ENCODE measurements at regions not wholly inside any gene's neighbourhood (a gene's known extent, or its start where the extent isn't known, plus 50 kb on each side); places are given as distances from the start of the nearest gene placed in this dataset.
"Not testable (repeated sequence)": the region's sequence is repeated elsewhere in the genome, so short reads cannot be mapped to it uniquely, and the experiment has no call there.

DNA sequence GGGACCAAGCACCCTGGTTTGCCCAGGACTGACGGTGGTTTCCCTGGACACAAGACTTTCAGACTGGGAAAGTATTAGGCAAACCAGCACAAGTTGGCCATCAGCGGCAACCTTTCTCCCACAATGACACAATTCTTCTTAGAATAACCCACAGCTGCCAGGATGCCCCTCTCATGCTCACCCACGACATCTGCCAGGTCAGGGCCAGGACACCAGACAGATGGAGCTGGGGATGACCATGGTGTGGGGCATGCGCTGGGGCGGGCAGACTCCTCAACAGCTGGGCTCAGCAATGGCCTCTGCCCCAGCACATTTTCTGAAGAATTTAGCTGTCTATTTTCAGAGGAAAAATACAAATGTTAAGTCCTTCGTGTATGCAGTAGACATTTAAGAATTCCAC, 226.4 kb downstream of the FNDC1 start:
- DNase-seq: no peak

- DNase-seq: not testable (repeated sequence)
Measured at GRCh38 chr6:159392695-159393094, 223.5 kb downstream of the FNDC1 start.

GRCh38 chr6:159390381-159390780, 221.2 kb downstream of the FNDC1 start:
- DNase-seq: no peak

DNA sequence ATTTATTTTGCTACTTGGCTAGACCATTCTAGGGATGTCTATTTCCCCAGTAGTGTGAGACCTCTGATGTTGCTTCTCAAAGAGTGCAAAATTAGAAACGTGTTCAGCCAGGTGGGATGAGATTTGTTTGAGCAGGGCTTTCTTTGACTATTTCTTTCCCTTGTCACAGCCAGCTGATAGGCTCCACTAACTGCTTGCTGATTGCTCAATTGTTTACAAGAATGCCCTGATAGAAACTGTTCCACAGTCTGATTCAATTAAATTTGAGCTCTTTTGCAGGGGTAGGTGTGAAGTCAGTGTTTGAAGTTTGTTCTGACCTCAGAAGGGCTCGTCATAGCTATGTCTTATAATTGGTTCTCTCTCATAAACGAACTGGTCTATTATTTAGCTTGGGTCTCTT, 220.5 kb downstream of the FNDC1 start:
- DNase-seq: no peak

DNA sequence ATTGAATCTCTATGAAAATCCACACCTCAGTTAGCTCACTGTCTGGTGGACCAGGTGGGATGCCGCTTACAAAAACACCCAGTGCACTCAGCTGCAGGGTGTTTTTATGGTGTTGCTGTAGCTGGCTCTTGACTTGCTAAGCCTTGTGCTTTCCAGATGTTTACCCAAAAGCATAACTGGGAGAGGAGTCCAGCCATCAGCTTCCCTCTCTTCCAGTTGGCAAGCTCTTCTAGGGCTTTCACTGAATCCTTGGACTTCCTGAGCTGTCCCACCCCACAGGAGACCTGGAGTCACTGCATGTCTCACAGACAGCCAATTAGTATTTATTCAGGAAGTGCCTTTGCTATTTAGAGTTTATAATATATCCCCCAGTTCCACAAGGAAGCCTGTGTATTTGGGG, 210.9 kb downstream of the FNDC1 start:
- DNase-seq: no peak

DNA sequence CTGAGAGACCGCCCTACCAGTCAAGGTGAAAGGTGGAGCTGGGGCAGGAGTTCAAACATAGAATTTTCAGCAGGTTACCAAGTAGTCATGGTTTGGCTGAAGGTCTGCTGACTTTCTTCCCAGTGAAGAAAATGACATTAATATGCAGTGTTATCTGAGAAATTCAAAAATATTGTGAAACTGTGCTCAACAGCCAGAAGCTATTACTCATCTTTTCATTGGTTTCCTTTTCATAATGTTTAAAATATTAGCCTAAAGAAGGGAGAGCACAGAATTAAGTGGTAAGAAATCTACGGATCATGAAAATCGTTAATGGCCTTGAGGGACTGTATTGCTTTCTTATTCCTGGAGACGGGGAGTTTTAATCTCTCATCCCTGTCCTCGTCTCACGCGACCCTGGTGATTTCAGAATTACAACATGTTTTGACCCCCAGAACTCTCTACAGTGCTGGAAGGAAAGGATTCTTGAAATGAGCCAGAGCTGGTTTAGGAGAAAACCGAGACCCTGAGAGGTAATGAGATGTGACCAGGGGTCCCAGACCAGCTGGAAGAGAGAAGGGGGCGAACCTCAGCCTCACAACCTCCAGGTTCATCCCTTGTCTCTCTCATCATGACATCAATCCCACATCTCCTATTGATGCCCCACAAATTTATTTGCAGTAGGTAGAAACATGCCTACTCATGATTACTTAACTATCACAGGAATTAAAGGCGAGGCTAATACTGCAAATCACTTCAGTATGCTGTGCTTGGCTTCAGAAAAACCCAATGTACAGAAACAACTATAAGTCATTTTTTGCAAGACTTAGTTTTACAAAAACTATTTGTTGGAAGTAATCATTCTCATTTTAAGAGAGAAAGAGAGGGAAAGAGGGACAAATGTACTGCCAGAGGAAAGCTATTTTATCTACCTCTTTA, 209.5 kb downstream of the FNDC1 start:
- DNase-seq: no peak

GRCh38 chr6:159376516-159377158, 207.4 kb downstream of the FNDC1 start:
- DNase-seq: no peak

DNA sequence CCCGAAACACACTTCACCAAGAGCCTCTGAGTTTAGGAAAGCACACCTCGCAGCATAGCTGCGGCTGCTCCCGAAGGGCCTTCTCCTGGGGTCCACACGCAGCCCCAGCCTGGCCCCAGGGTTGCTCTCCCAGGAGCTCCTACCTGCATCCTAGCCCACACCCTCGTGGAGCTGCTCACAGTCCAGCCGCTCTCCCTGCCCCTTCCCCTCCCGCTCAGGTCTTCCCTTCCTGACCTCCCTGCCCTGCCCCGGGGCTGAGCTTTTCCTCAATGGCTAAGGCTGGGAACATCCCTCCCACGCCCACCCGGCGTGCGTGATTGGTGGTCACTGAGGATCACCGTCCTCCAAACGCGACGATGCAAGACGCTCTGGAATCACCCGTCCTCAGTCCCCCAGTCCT, 205.8 kb downstream of the FNDC1 start:
- DNase-seq: no peak

DNA sequence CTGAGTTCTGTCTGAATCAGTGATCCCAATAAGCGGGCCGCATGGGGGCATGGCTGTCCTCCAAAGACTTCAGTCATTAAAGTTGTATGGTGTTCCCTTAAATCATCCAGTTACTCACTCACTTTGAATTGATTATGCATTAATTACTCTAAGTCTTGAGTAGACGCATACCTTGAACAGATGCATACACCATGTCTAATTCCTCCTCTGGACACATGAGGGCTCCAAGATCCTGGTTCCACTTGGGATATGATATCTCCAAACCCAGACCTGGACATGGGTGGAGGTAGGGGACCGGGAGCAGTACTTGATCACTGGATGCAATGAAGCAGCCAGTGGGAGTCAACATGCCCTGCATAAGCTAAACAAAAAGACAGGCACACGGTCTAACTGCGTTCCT, 204.5 kb downstream of the FNDC1 start:
- DNase-seq: no peak

DNA sequence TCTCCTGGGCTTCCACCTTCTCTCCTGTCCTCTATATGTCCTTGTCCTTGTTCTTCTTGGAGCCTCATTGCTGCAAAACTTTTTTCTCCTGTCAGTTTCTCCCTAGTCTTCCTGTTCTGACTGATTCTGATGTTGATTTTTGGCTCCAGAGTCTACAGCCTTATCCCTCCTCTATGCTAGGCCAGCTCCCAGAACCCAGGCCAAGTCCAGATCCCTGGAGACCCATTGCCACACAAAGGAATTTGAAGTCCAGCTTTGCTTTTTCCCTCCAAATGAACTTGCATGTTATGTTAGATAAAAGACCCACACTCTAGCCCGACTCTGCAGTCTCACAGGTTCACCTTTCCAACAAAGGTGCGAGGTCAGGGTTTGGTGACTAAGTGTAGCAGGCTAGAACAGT, 203.1 kb downstream of the FNDC1 start:
- DNase-seq: no peak

DNA sequence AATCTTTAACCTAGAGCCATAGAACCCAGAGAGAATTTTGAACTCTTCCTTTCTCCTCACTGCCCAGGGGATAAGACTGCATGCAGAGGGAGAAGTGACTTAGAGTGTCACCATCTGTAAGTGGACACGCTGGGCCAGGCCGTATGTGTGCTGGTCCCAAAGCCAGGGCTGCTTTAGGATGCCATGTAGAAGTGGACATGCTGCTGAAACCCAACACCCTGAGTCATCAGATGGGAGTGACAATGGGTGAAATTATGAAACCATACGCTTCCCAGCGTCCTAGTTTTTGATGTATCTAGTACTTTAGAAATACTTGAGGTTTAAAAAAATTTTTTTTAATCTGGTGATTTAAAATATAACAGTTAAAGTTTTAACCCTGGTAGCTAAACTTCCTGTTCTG, 191.1 kb downstream of the FNDC1 start:
- no peak for DNase-seq

- DNase-seq: no peak
Measured at GRCh38 chr6:159359581-159360297, 190.5 kb downstream of the FNDC1 start.

- no peak for DNase-seq
Measured at GRCh38 chr6:159358562-159358961, 189.4 kb downstream of the FNDC1 start.

GRCh38 chr6:159357211-159357915, 188.2 kb downstream of the FNDC1 start:
- DNase-seq: no peak

DNA sequence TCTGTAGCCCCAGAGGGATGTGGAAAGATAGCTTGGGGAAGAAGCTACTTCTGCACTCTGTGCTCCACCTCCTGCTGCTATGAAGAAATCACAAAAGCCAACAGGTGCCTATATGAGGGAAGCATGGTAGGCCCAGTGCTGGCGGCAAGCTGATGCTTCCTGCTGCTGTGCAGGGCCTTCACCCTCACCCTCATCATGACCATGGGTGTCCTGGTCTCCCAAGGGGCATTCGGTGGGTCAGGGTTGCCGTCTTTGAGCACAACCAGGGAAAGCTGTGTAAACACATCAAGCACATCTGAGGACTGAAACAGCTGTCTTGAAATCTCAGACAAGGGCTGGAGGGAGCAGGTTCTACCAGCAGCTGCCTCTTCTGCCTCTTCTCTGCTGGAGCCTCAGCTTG, 184.0 kb downstream of the FNDC1 start:
- no peak for DNase-seq

GRCh38 chr6:159351707-159352106, 182.5 kb downstream of the FNDC1 start:
- DNase-seq: no peak

- no peak for DNase-seq
Measured at GRCh38 chr6:159349915-159350314, 180.7 kb downstream of the FNDC1 start.

DNA sequence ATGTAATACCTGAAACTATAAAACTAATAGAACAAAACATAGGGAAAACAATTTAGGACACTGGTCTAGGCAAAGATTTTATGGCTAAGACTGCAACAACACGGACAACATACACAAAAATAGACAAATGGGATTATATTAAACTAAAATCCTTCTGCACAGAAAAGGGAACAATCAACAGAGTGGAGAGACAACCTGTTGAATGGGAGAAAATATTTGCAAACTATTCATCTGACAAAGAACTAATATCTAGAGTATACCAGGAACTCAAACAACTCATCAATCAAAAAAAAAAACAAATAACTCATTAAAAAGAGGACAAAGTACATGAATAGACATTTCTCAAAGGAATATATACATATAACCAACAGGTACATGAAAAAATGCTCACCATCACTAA, 174.5 kb downstream of the FNDC1 start:
- no peak for DNase-seq

DNA sequence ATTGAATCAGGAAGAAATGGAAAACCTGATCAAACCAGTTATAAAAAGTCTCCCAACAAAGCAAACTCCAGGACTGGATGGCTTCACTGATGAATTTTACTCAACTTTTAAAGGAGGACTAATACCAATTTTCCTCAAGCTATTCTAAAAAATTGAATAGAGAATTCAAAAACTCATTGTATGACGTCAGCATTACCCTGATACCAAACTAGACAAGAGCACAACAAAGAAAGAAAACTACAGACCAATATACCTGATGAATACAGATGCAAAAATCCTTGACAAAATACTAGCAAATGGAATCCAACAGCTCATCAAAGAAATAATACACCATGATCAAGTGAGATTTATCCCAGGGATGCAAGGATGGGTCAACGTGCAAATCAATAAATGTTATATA, 172.9 kb downstream of the FNDC1 start:
- no peak for DNase-seq

DNA sequence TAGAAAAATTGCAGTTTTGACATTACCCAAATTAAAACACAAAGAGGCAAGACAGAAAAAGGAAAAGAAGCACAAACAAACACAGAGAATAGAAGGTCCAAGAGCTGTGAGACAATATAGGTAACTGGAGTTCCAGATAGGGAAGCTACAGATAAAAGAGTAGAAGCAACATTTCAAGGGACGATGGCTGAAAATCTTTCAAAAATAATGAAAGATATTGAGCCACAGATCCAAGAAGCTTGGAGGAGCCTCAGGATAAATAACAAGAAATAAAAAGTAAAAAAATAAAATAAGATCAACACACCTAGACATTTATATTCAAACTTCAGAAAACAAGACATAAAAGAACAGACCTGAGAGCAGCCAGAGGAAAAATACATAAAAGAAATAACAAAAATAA, 164.9 kb downstream of the FNDC1 start:
- no peak for DNase-seq

DNA sequence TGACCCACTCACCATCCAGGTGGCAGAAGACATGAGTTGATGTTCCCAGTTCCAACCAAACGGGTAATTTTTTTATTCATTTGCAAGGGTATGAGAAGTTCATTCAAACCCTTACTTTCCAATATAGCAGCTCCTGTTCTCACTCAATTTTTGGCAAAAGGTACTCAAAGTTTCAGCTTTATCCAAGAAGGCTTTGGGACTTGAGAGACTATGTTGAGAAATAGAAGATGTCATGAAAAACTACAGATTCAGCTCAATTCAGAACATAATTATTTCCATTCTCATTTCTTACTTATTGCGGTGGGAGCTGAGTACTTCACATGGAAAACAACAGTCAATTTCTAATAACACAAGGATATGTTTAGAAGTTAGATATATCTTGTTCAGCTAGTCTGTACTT, 162.3 kb downstream of the FNDC1 start:
- no peak for DNase-seq

DNA sequence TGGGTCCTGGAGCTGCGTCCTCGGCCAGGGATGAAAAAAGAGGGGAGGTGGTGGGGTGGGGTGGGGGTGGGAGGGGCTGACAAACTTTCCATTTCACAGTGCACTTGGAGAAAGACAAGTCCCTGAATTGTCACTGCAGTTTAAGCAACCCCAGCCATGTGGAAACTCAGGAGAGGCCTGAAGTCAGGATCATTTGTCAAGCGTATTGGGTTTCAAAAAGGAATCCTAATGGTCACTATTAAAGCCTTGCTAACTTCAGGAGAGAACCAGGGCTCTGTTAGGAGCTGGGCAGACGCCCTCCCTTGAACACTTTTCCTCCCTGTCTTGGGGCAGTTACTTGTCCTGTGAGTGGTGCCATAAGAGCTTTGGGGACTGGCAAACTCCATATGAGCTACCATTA, 159.9 kb downstream of the FNDC1 start:
- no peak for DNase-seq

DNA sequence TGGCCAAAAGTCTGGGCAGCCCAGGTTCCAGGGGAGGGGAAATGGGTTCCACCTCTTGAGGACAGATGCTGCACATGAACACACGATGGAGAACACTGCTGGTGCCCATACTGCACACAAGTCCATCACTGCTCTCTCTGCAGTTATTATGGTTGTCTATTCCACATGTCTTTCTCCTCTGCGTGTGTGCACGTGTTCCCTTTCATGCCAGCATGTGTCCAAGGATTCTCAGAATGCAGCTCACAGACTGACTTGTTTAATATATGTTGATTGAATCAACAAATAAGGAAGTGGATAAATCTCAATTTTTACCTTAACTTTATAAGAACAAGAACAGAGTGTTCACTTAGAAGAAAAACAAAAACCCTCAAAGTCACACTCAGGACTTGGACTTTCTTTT, 158.9 kb downstream of the FNDC1 start:
- DNase-seq: no peak
